ENCODE measurements at regions not wholly inside any gene's neighbourhood (a gene's known extent, or its start where the extent isn't known, plus 50 kb on each side); places are given as distances from the start of the nearest gene placed in this dataset.

DNA sequence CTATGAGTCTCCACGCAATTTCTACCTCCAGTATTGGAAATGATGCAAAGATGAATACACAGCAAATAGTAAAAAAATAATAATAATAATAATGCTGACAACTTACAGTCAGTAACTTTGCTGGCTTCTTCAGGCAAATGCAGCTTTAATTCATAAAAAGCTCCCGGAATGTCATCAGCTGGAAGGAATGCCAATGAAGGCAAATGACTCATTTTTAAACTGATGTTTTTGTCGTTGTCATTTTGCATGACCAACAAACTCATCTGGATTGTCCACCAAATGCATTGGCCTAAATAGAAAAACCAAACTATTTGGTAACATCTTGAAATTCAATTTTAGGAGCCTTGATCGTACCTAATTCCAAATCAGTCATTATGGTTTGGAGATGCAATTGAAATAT, 217.1 kb downstream of the ALDH8A1 start:
- TF ChIP-seq, protein P1, sequence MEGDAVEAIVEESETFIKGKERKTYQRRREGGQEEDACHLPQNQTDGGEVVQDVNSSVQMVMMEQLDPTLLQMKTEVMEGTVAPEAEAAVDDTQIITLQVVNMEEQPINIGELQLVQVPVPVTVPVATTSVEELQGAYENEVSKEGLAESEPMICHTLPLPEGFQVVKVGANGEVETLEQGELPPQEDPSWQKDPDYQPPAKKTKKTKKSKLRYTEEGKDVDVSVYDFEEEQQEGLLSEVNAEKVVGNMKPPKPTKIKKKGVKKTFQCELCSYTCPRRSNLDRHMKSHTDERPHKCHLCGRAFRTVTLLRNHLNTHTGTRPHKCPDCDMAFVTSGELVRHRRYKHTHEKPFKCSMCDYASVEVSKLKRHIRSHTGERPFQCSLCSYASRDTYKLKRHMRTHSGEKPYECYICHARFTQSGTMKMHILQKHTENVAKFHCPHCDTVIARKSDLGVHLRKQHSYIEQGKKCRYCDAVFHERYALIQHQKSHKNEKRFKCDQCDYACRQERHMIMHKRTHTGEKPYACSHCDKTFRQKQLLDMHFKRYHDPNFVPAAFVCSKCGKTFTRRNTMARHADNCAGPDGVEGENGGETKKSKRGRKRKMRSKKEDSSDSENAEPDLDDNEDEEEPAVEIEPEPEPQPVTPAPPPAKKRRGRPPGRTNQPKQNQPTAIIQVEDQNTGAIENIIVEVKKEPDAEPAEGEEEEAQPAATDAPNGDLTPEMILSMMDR (IDR thresholded peaks at IDR 0.05), result no peak
- TF ChIP-seq POLR2A (IDR thresholded peaks at IDR 0.05), result no peak
